H1 (cell line): ENCODE measurements at regions not wholly inside any gene's neighbourhood (a gene's known extent, or its start where the extent isn't known, plus 50 kb on each side); places are given as distances from the start of the nearest gene placed in this dataset.

Experiments used
- CTCF ChIA-PET: fragments of 300-600 bp; sonication (Branson Sonifier 250); formaldehyde crosslinking; loops from one replicate; lab custom pipeline; 2021; ENCODE audit not compliant: partially characterized antibody; lab: Charles Lee
- POLR2A ChIA-PET: fragments of 300-600 bp; sonication (Branson Sonifier 250); formaldehyde crosslinking; loops from one replicate; lab custom pipeline; 2021; ENCODE audit warnings: inconsistent platforms; ENCODE audit not compliant: partially characterized antibody; lab: Charles Lee
- DNase-seq, 2 experiments: peaks; one replicate each; pipeline versions ENCODE4 v3.0.0 to v3.0.0-alpha.2; 2010 to 2022; ENCODE audit warnings: low spot score in 2 of 2, low read depth in 1 of 2, mixed read lengths in 1 of 2
- FAIRE-seq: peaks from 2 replicates; lab custom pipeline; 2011; peaks lifted over from hg19 to GRCh38; lab: Jason Lieb, UNC
- H2AFZ ChIP-seq: 2 replicates; pipeline ENCODE4 v1.8.1; 2012; ENCODE audit warnings: low read length, inconsistent platforms
- H2AK5ac ChIP-seq: 2 replicates; pipeline ENCODE4 v1.6.1; 2013; ENCODE audit warnings: low read depth, low read length
- H2BK120ac ChIP-seq: replicated peaks from 2 replicates; pipeline ENCODE3; 2013; ENCODE audit warnings: low read depth, low read length, inconsistent platforms
- H2BK12ac ChIP-seq: 2 replicates; pipeline ENCODE4 v1.6.1; 2013; ENCODE audit warnings: low read depth, low read length
- H2BK15ac ChIP-seq: 2 replicates; pipeline ENCODE4 v1.6.1; 2013; ENCODE audit warnings: low read length
- H2BK20ac ChIP-seq: 2 replicates; pipeline ENCODE4 v1.6.1; 2013; ENCODE audit warnings: low read length
- H2BK5ac ChIP-seq: 2 replicates; pipeline ENCODE4 v1.6.1; 2013; ENCODE audit warnings: low read depth, low read length
- H3K14ac ChIP-seq: 2 replicates; pipeline ENCODE4 v1.6.1; 2013; ENCODE audit warnings: inconsistent platforms; ENCODE audit not compliant: insufficient read length
- H3K18ac ChIP-seq: 2 replicates; pipeline ENCODE4 v1.6.1; 2013; ENCODE audit warnings: low read length; ENCODE audit errors: extremely low read depth
- H3K23ac ChIP-seq: 2 replicates; pipeline ENCODE4 v1.6.1; 2013; ENCODE audit warnings: inconsistent platforms; ENCODE audit not compliant: insufficient read length
- H3K23me2 ChIP-seq: 2 replicates; pipeline ENCODE4 v1.6.1; 2013; ENCODE audit warnings: low read depth, low read length
- H3K27ac ChIP-seq: 2 replicates; pipeline ENCODE4 v1.6.1; 2011; ENCODE audit warnings: low read depth, low read length, inconsistent platforms
- H3K27me3 ChIP-seq, 4 experiments: replicated peaks in 1 of 4; 1 replicate in 1 of 4; 2 replicates in 3 of 4; pipeline versions ENCODE4 v1.6.1 to v1.8.1; 2011 to 2013; ENCODE audit warnings: low read length in 3 of 4, mild to moderate bottlenecking in 3 of 4, inconsistent platforms in 2 of 4, mixed read lengths in 2 of 4, moderate library complexity in 1 of 4; ENCODE audit not compliant: control insufficient read depth in 3 of 4, insufficient read depth in 3 of 4; ENCODE audit errors: extremely low read depth in 1 of 4
- H3K36me3 ChIP-seq, 4 experiments: 2 replicates each; pipeline versions ENCODE4 v1.6.1 to v1.8.1; 2011 to 2013; ENCODE audit warnings: mild to moderate bottlenecking in 4 of 4, low read length in 3 of 4, moderate library complexity in 2 of 4, control low read depth in 1 of 4, inconsistent platforms in 1 of 4; ENCODE audit not compliant: insufficient read depth in 4 of 4, control insufficient read depth in 2 of 4
- H3K4ac ChIP-seq: replicated peaks from 2 replicates; pipeline ENCODE3; 2013; ENCODE audit warnings: low read length, low read depth, mixed read lengths, inconsistent platforms; ENCODE audit not compliant: insufficient read length
- H3K4me1 ChIP-seq, 4 experiments: replicated peaks in 1 of 4; 1 replicate in 1 of 4; 2 replicates in 3 of 4; pipeline versions ENCODE4 v1.6.1 to v1.8.1; 2011 to 2013; ENCODE audit warnings: low read length in 3 of 4, inconsistent platforms in 2 of 4, mixed read lengths in 1 of 4; ENCODE audit not compliant: insufficient read depth in 4 of 4, control insufficient read depth in 3 of 4
- H3K4me2 ChIP-seq, 2 experiments: 2 replicates each; pipeline versions ENCODE4 v1.6.1 to v1.8.1; 2011 to 2013; ENCODE audit warnings: low read depth in 2 of 2, low read length in 2 of 2, control low read depth in 1 of 2, inconsistent platforms in 1 of 2, mild to moderate bottlenecking in 1 of 2; ENCODE audit not compliant: insufficient read depth in 1 of 2
- H3K4me3 ChIP-seq, 4 experiments: fragments of 200-600, 300-600 bp in 1 of 4; sonication (generic), shearing (Covaris generic), sonication (Bioruptor Twin) in 1 of 4; 2 replicates each; pipeline versions ENCODE4 v1.5.1 to v1.8.1; 2011 to 2016; ENCODE audit warnings: low read length in 4 of 4, low read depth in 3 of 4, control low read depth in 2 of 4, inconsistent platforms in 2 of 4, mild to moderate bottlenecking in 2 of 4, mixed read lengths in 1 of 4, moderate library complexity in 1 of 4; ENCODE audit not compliant: insufficient read depth in 2 of 4; ENCODE audit errors: extremely low read depth in 1 of 4
- H3K56ac ChIP-seq: replicated peaks from 2 replicates; pipeline ENCODE3; 2013; ENCODE audit warnings: low read depth, mild to moderate bottlenecking, mixed read lengths, low read length, inconsistent platforms; ENCODE audit not compliant: insufficient read length
- H3K79me1 ChIP-seq: 2 replicates; pipeline ENCODE4 v1.6.1; 2013; ENCODE audit warnings: low read depth, low read length, control low read depth
- H3K79me2 ChIP-seq, 2 experiments: 2 replicates each; pipeline versions ENCODE4 v1.6.1 to v1.8.1; 2012 to 2013; ENCODE audit warnings: low read length in 2 of 2, mild to moderate bottlenecking in 2 of 2, inconsistent platforms in 1 of 2; ENCODE audit not compliant: insufficient read depth in 2 of 2, control insufficient read depth in 1 of 2
- H3K9ac ChIP-seq, 4 experiments: replicated peaks in 1 of 4; 1 replicate in 1 of 4; 2 replicates in 3 of 4; pipeline versions ENCODE4 v1.6.1 to v1.8.1; 2011 to 2013; ENCODE audit warnings: low read depth in 3 of 4, low read length in 3 of 4, control low read depth in 2 of 4, mild to moderate bottlenecking in 2 of 4, moderate library complexity in 2 of 4, inconsistent platforms in 1 of 4; ENCODE audit errors: extremely low read depth in 1 of 4
- H3K9me3 ChIP-seq, 2 experiments: 2 replicates each; pipeline versions ENCODE4 v1.6.1 to v1.8.1; 2012 to 2013; ENCODE audit warnings: mild to moderate bottlenecking in 2 of 2, moderate library complexity in 2 of 2, control low read depth in 1 of 2, inconsistent platforms in 1 of 2, low read depth in 1 of 2, low read length in 1 of 2, mixed read lengths in 1 of 2; ENCODE audit not compliant: insufficient read depth in 2 of 2
- H4K20me1 ChIP-seq, 2 experiments: replicated peaks in 1 of 2; 2 replicates each; pipeline versions ENCODE3 to v1.8.1; 2011 to 2013; ENCODE audit warnings: inconsistent platforms in 2 of 2, low read length in 2 of 2, mild to moderate bottlenecking in 1 of 2; ENCODE audit not compliant: insufficient read depth in 2 of 2, control insufficient read depth in 1 of 2
- H4K5ac ChIP-seq: 2 replicates; pipeline ENCODE4 v1.6.1; 2013; ENCODE audit warnings: low read length, low read depth, mixed read lengths, inconsistent platforms; ENCODE audit not compliant: insufficient read length
- H4K8ac ChIP-seq: 2 replicates; pipeline ENCODE4 v1.8.0; 2013; ENCODE audit warnings: mild to moderate bottlenecking, moderate library complexity, low read length, inconsistent platforms; ENCODE audit not compliant: insufficient read depth; ENCODE audit errors: extremely low read depth
- H4K91ac ChIP-seq: replicated peaks from 2 replicates; pipeline ENCODE3; 2013; ENCODE audit warnings: low read length, mixed read lengths, inconsistent platforms; ENCODE audit not compliant: insufficient read length
- CBX5 ChIP-seq: fragments of 300-800, 300-1000 bp; sonication (generic); IDR thresholded peaks from 2 replicates; pipeline ENCODE4 v1.7.1; 2016; ENCODE audit warnings: antibody characterized with exemption, low read length, low read depth
- CEBPB ChIP-seq: IDR thresholded peaks from 2 replicates; pipeline ENCODE4 v1.6.1; 2012; ENCODE audit warnings: low read depth, low read length
- CHD1 ChIP-seq: IDR thresholded peaks from 2 replicates; pipeline ENCODE4 v1.6.1; 2012; ENCODE audit warnings: low read depth, low read length, improper control_type of control experiment
- KDM4A ChIP-seq: IDR thresholded peaks from one replicate; pipeline ENCODE4 v1.7.1; 2012; ENCODE audit warnings: low read depth, mild to moderate bottlenecking, moderate library complexity, low read length, inconsistent platforms; ENCODE audit not compliant: severe bottlenecking
- POLR2AphosphoS5 ChIP-seq: IDR thresholded peaks from 2 replicates; pipeline ENCODE4 v1.6.1; 2011; ENCODE audit warnings: low read depth, low read length
- RAD21 ChIP-seq, 2 experiments: IDR thresholded peaks in 1 of 2; conservative IDR thresholded peaks in 1 of 2; 2 replicates each; pipeline ENCODE4 v1.6.1; 2011; ENCODE audit warnings: low read depth in 2 of 2, low read length in 2 of 2, improper control_type of control experiment in 1 of 2, inconsistent platforms in 1 of 2, mild to moderate bottlenecking in 1 of 2, moderate library complexity in 1 of 2
- SP1 ChIP-seq: IDR thresholded peaks from 2 replicates; pipeline ENCODE4 v1.6.1; 2011; ENCODE audit warnings: low read depth, low read length
- TAF7 ChIP-seq: optimal IDR thresholded peaks from 2 replicates; pipeline ENCODE3; 2011; ENCODE audit warnings: low read depth, mild to moderate bottlenecking, inconsistent platforms, low read length, moderate library complexity, borderline replicate concordance
- ZNF274 ChIP-seq: IDR thresholded peaks from 2 replicates; pipeline ENCODE4 v1.7.0; 2012; ENCODE audit warnings: low read length, borderline replicate concordance; ENCODE audit errors: extremely low read depth
- TF ChIP-seq, protein P1 (sequence below), 3 experiments: IDR thresholded peaks; 1 replicate in 2 of 3; 2 replicates in 1 of 3; pipeline versions ENCODE4 v1.5.1 to v1.6.1; 2011; ENCODE audit warnings: low read length in 3 of 3, mild to moderate bottlenecking in 3 of 3, inconsistent platforms in 2 of 3, low read depth in 1 of 3, moderate library complexity in 1 of 3; ENCODE audit not compliant: insufficient read depth in 1 of 3; ENCODE audit errors: control extremely low read depth in 1 of 3

DNA sequence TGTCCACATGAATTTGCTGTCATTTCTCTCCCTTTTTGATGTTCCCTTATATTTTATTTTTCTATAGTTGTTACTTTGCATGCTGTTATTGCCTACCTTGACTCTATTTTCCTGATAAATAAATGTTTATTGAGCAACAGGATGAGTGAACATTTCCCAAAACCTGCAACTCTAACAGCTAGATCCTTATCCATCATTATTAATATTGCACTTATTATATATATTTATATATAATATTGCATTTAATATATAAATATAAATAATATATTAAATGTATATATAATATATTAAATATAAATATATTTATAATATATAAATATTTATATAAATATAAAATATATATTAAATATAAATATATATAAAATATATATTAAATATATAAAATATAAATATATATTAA lies 436.1 kb upstream of the MMADHC start:
- H3K36me3 ChIP-seq = no peaks in the 10 kb centered on the region
- no peaks in the 10 kb centered on the region for H3K79me2 ChIP-seq
- no peaks in the 10 kb centered on the region for H3K23me2 ChIP-seq
- no peaks in the 10 kb centered on the region for H3K79me1 ChIP-seq
- no peak overlapping the region for H2BK20ac ChIP-seq
- no peaks in the 10 kb centered on the region for H3K4me1 ChIP-seq
- no peak overlapping the region for H3K18ac ChIP-seq
- no peak overlapping the region for H2BK12ac ChIP-seq
- no peak overlapping the region for H4K5ac ChIP-seq
- no peak overlapping the region for H3K4ac ChIP-seq
- H2AFZ ChIP-seq = no peak overlapping the region
- no peak overlapping the region for H4K91ac ChIP-seq
- DNase-seq (no peak), FAIRE-seq (no peak)
- no peak overlapping the region for H2AK5ac ChIP-seq
- H3K4me3 ChIP-seq = no peak overlapping the region
- H3K14ac ChIP-seq = no peak overlapping the region
- no peak overlapping the region for H3K27ac ChIP-seq
- no peak overlapping the region for H3K4me2 ChIP-seq
- no peak overlapping the region for H2BK120ac ChIP-seq
- H2BK5ac ChIP-seq = no peak overlapping the region
- H2BK15ac ChIP-seq = no peak overlapping the region
- H3K23ac ChIP-seq = no peak overlapping the region
- no peak overlapping the region for H3K56ac ChIP-seq
- no peak overlapping the region for H3K9ac ChIP-seq
- ChIA-PET CTCF (no interaction called here), POLR2A (no interaction called here)
- no peaks in the 10 kb centered on the region for H3K27me3 ChIP-seq
- TF ChIP-seq, protein P1, sequence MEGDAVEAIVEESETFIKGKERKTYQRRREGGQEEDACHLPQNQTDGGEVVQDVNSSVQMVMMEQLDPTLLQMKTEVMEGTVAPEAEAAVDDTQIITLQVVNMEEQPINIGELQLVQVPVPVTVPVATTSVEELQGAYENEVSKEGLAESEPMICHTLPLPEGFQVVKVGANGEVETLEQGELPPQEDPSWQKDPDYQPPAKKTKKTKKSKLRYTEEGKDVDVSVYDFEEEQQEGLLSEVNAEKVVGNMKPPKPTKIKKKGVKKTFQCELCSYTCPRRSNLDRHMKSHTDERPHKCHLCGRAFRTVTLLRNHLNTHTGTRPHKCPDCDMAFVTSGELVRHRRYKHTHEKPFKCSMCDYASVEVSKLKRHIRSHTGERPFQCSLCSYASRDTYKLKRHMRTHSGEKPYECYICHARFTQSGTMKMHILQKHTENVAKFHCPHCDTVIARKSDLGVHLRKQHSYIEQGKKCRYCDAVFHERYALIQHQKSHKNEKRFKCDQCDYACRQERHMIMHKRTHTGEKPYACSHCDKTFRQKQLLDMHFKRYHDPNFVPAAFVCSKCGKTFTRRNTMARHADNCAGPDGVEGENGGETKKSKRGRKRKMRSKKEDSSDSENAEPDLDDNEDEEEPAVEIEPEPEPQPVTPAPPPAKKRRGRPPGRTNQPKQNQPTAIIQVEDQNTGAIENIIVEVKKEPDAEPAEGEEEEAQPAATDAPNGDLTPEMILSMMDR (IDR thresholded peaks at IDR 0.05; ENCODE audit: control extremely low read depth in 1 of 3, insufficient read depth in 1 of 3, low read depth in 1 of 3, low read length in 3 of 3) = no peak
- TF ChIP-seq RAD21 (IDR thresholded peaks at IDR 0.05 in 1 of 2, conservative IDR thresholded peaks at IDR 0.05 in 1 of 2; ENCODE audit: low read depth in 2 of 2, low read length in 2 of 2) = no peak
- no peak for TF ChIP-seq SP1
- TF ChIP-seq ZNF274 = no peak
- TF ChIP-seq KDM4A = no peak
- TF ChIP-seq CEBPB = no peak
- no peak for TF ChIP-seq CHD1
- TF ChIP-seq CBX5 = no peak
- no peak for TF ChIP-seq TAF7
- no peak for TF ChIP-seq POLR2AphosphoS5
- no peak overlapping the region for H4K8ac ChIP-seq
- H4K20me1 ChIP-seq = no peaks in the 10 kb centered on the region
- no peaks in the 10 kb centered on the region for H3K9me3 ChIP-seq
